ENCODE measurements at regions not wholly inside any gene's neighbourhood (a gene's known extent, or its start where the extent isn't known, plus 50 kb on each side); places are given as distances from the start of the nearest gene placed in this dataset.

DNA sequence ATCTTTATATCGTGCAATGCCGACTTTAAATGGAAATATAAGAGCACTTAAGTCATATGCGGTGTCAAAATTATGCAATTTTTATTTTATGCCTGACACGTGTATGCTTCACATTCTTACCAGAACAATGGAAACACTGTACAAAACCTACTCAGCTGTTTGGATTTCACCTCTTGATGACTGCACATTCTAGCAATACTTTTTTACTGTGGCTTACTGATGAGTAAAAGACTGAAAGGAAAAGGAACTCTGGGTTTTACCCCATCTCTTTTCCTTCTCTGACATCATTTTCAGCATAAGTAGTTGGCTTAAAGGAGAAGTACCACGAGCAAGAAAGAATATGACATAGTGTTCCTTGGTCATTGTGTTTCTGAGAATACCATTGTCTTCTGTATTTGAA, 142.8 kb downstream of the POLR2M start:
- TF ChIP-seq, protein P1, sequence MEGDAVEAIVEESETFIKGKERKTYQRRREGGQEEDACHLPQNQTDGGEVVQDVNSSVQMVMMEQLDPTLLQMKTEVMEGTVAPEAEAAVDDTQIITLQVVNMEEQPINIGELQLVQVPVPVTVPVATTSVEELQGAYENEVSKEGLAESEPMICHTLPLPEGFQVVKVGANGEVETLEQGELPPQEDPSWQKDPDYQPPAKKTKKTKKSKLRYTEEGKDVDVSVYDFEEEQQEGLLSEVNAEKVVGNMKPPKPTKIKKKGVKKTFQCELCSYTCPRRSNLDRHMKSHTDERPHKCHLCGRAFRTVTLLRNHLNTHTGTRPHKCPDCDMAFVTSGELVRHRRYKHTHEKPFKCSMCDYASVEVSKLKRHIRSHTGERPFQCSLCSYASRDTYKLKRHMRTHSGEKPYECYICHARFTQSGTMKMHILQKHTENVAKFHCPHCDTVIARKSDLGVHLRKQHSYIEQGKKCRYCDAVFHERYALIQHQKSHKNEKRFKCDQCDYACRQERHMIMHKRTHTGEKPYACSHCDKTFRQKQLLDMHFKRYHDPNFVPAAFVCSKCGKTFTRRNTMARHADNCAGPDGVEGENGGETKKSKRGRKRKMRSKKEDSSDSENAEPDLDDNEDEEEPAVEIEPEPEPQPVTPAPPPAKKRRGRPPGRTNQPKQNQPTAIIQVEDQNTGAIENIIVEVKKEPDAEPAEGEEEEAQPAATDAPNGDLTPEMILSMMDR (conservative IDR thresholded peaks at IDR 0.05 in 1 of 2, IDR thresholded peaks at IDR 0.05 in 1 of 2; ENCODE audit: low read depth in 1 of 2, low read length in 2 of 2) = no peak
- no peak for TF ChIP-seq EZH2 (IDR thresholded peaks at IDR 0.05; ENCODE audit: low read length, missing control alignments)
